Adipocyte (in vitro differentiated cells): ENCODE measurements at regions not wholly inside any gene's neighbourhood (a gene's known extent, or its start where the extent isn't known, plus 50 kb on each side); places are given as distances from the start of the nearest gene placed in this dataset.

Experiments used
- DNase-seq: peaks from one replicate; pipeline ENCODE4 v3.0.0-alpha.2; 2015; ENCODE audit warnings: low read depth
- H3K27me3 ChIP-seq: replicated peaks from 2 replicates; pipeline ENCODE4 v1.7.0; 2013; ENCODE audit warnings: mild to moderate bottlenecking, low read length, moderate library complexity; ENCODE audit not compliant: control insufficient read depth, insufficient read depth
- H3K36me3 ChIP-seq: 2 replicates; pipeline ENCODE4 v1.7.0; 2013; ENCODE audit warnings: low read length, mild to moderate bottlenecking, moderate library complexity; ENCODE audit not compliant: control insufficient read depth, insufficient read depth, severe bottlenecking
- H3K4me1 ChIP-seq: 2 replicates; pipeline ENCODE4 v1.7.0; 2013; ENCODE audit warnings: mild to moderate bottlenecking, low read length, moderate library complexity; ENCODE audit not compliant: control insufficient read depth, insufficient read depth
- H3K4me3 ChIP-seq: 2 replicates; pipeline ENCODE4 v1.7.0; 2013; ENCODE audit warnings: mild to moderate bottlenecking, low read length, moderate library complexity
- H3K9ac ChIP-seq: 2 replicates; pipeline ENCODE4 v1.7.0; 2013; ENCODE audit warnings: mild to moderate bottlenecking, low read length, moderate library complexity
- H3K9me3 ChIP-seq: 2 replicates; pipeline ENCODE4 v1.7.0; 2013; ENCODE audit warnings: mild to moderate bottlenecking, low read length, moderate library complexity; ENCODE audit not compliant: control insufficient read depth

GRCh38 chr1:106768501-106768900 lies 288.0 kb upstream of the PRMT6 start:
- Histone ChIP-seq H3K4me1 (peaks cover 17% of the 10 kb centered on the region), H3K9me3 (no peaks in the 10 kb centered on the region), H3K4me3 (peak overlapping the region; percentile 42), H3K36me3 (no peaks in the 10 kb centered on the region), H3K9ac (peak overlapping the region; percentile 65), H3K27me3 (no peaks in the 10 kb centered on the region)
- peak; percentile 73 for DNase-seq

- no peaks in the 10 kb centered on the region for H3K36me3 ChIP-seq
- H3K4me3 ChIP-seq, result no peak overlapping the region
- H3K9ac ChIP-seq, result no peak overlapping the region
- no peak for DNase-seq
- peaks cover 11% of the 10 kb centered on the region for H3K4me1 ChIP-seq
- peaks cover 8% of the 10 kb centered on the region for H3K9me3 ChIP-seq
- no peaks in the 10 kb centered on the region for H3K27me3 ChIP-seq
Measured at GRCh38 chr1:106773206-106773605, 283.3 kb upstream of the PRMT6 start.

GRCh38 chr1:106780066-106780465 lies 276.4 kb upstream of the PRMT6 start:
- Histone ChIP-seq H3K4me1 (peaks cover 7% of the 10 kb centered on the region), H3K9ac (no peak overlapping the region), H3K4me3 (no peak overlapping the region), H3K36me3 (no peaks in the 10 kb centered on the region), H3K27me3 (no peaks in the 10 kb centered on the region), H3K9me3 (peaks cover under 1% of the 10 kb centered on the region)
- no peak for DNase-seq

GRCh38 chr1:106780806-106781569 lies 275.5 kb upstream of the PRMT6 start:
- Histone ChIP-seq H3K27me3 (no peaks in the 10 kb centered on the region), H3K9ac (no peak overlapping the region), H3K4me3 (no peak overlapping the region), H3K9me3 (no peaks in the 10 kb centered on the region), H3K4me1 (peaks cover 7% of the 10 kb centered on the region), H3K36me3 (no peaks in the 10 kb centered on the region)
- DNase-seq, result no peak

GRCh38 chr1:106785176-106785575 lies 271.3 kb upstream of the PRMT6 start:
- Histone ChIP-seq H3K27me3 (no peaks in the 10 kb centered on the region), H3K36me3 (no peaks in the 10 kb centered on the region), H3K9ac (no peak overlapping the region), H3K9me3 (no peaks in the 10 kb centered on the region), H3K4me1 (peaks cover 7% of the 10 kb centered on the region), H3K4me3 (no peak overlapping the region)
- peak; percentile 8 for DNase-seq

- H3K9me3 ChIP-seq, result no peaks in the 10 kb centered on the region
- no peak for DNase-seq
Measured at GRCh38 chr1:106787520-106787919, 269.0 kb upstream of the PRMT6 start.

GRCh38 chr1:106789686-106790085 lies 266.8 kb upstream of the PRMT6 start:
- Histone ChIP-seq H3K27me3 (no peaks in the 10 kb centered on the region), H3K36me3 (no peaks in the 10 kb centered on the region), H3K4me3 (no peak overlapping the region), H3K9me3 (no peaks in the 10 kb centered on the region), H3K4me1 (no peaks in the 10 kb centered on the region), H3K9ac (no peak overlapping the region)
- DNase-seq, result no peak

More at GRCh38 chr1:106787520-106787919, 269.0 kb upstream of the PRMT6 start:
- no peaks in the 10 kb centered on the region for H3K36me3 ChIP-seq
- no peak overlapping the region for H3K4me3 ChIP-seq
- no peak overlapping the region for H3K9ac ChIP-seq
- H3K27me3 ChIP-seq, result no peaks in the 10 kb centered on the region
- H3K4me1 ChIP-seq, result no peaks in the 10 kb centered on the region

GRCh38 chr1:106791041-106791440 lies 265.4 kb upstream of the PRMT6 start:
- Histone ChIP-seq H3K9me3 (no peaks in the 10 kb centered on the region), H3K9ac (no peak overlapping the region), H3K36me3 (no peaks in the 10 kb centered on the region), H3K27me3 (no peaks in the 10 kb centered on the region), H3K4me3 (no peak overlapping the region), H3K4me1 (no peaks in the 10 kb centered on the region)
- DNase-seq, result no peak

- no peak overlapping the region for H3K4me3 ChIP-seq
- no peaks in the 10 kb centered on the region for H3K4me1 ChIP-seq
- no peaks in the 10 kb centered on the region for H3K36me3 ChIP-seq
- no peak overlapping the region for H3K9ac ChIP-seq
- peak; percentile 24 for DNase-seq
- no peaks in the 10 kb centered on the region for H3K27me3 ChIP-seq
- H3K9me3 ChIP-seq, result no peaks in the 10 kb centered on the region
Measured at GRCh38 chr1:106793651-106794050, 262.8 kb upstream of the PRMT6 start.

- H3K4me1 ChIP-seq, result no peaks in the 10 kb centered on the region
- H3K27me3 ChIP-seq, result no peaks in the 10 kb centered on the region
- H3K9ac ChIP-seq, result no peak overlapping the region
- no peak overlapping the region for H3K4me3 ChIP-seq
- H3K36me3 ChIP-seq, result no peaks in the 10 kb centered on the region
- DNase-seq, result peak; percentile 11
- no peaks in the 10 kb centered on the region for H3K9me3 ChIP-seq
Measured at GRCh38 chr1:106798991-106799390, 257.5 kb upstream of the PRMT6 start.

GRCh38 chr1:106802181-106802580 lies 254.3 kb upstream of the PRMT6 start:
- Histone ChIP-seq H3K9ac (no peak overlapping the region), H3K4me3 (no peak overlapping the region), H3K36me3 (no peaks in the 10 kb centered on the region), H3K9me3 (no peaks in the 10 kb centered on the region), H3K4me1 (no peaks in the 10 kb centered on the region), H3K27me3 (no peaks in the 10 kb centered on the region)
- no peak for DNase-seq

- H3K27me3 ChIP-seq, result no peaks in the 10 kb centered on the region
- no peaks in the 10 kb centered on the region for H3K36me3 ChIP-seq
- no peak for DNase-seq
- H3K9ac ChIP-seq, result no peak overlapping the region
- no peak overlapping the region for H3K4me3 ChIP-seq
- peaks cover 1% of the 10 kb centered on the region for H3K9me3 ChIP-seq
- H3K4me1 ChIP-seq, result peaks cover 12% of the 10 kb centered on the region
Measured at GRCh38 chr1:106814418-106814817, 242.1 kb upstream of the PRMT6 start.
